ENCODE measurements at regions not wholly inside any gene's neighbourhood (a gene's known extent, or its start where the extent isn't known, plus 50 kb on each side); places are given as distances from the start of the nearest gene placed in this dataset.

DNA sequence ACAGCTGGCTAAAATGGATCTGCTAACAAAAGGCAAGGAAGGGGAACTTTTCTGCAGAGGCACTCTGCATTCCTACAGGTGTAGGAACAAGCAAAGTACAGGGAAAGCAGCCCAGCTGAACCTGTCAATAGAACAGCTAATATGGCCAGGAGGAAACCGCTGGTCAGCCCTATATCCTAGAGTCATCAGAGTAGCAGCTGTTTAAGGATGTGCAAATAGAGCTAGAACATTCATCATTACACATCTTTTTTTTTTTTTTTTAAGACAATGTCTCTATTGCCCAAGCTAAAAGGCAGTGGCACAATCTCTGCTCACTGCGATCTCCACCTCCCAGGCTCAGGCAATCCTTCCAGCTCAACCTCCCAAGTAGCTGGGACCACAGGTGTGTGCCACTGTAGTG is 163.0 kb downstream of the BTC start:
- no peaks in the 10 kb centered on the region for H3K27me3 ChIP-seq (replicated peaks; ENCODE audit: control insufficient read depth, insufficient read depth, low read length)
- H3K4me3 ChIP-seq (ENCODE audit: low read length) = no peak overlapping the region
- peaks cover 23% of the 10 kb centered on the region for H3K4me1 ChIP-seq (ENCODE audit: control insufficient read depth, insufficient read depth, low read length)
- H3K9ac ChIP-seq (ENCODE audit: low read length) = no peak overlapping the region
- H3K36me3 ChIP-seq (ENCODE audit: control insufficient read depth, insufficient read depth, low read length, severe bottlenecking) = no peaks in the 10 kb centered on the region
- H3K9me3 ChIP-seq (ENCODE audit: control insufficient read depth, low read length) = no peaks in the 10 kb centered on the region
- DNase-seq (ENCODE audit: low read depth) = no peak

DNA sequence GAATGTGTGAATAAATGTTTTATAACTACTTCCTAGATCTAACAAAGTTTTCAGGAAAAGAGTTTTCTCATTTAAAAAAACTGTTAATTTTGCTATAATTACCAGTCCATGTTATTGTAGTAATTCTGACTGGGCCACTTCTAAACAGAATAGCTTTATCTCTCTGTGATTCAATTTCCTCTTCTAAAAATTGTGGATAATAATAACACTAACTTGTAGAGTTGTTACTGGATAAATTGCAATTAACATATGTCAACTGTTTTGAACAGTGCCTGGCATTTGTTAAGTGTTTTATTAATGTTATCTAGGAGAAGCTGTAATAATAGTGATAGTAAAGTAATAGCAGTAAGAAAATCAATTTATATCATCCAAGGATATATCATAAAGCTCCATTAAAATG is 162.3 kb downstream of the BTC start:
- Histone ChIP-seq H3K4me3 (ENCODE audit: low read length) (no peak overlapping the region), H3K36me3 (ENCODE audit: control insufficient read depth, insufficient read depth, low read length, severe bottlenecking) (no peaks in the 10 kb centered on the region), H3K9me3 (ENCODE audit: control insufficient read depth, low read length) (no peaks in the 10 kb centered on the region), H3K27me3 (replicated peaks; ENCODE audit: control insufficient read depth, insufficient read depth, low read length) (no peaks in the 10 kb centered on the region), H3K4me1 (ENCODE audit: control insufficient read depth, insufficient read depth, low read length) (peaks cover 23% of the 10 kb centered on the region), H3K9ac (ENCODE audit: low read length) (no peak overlapping the region)
- no peak for DNase-seq (ENCODE audit: low read depth)

- peaks cover 23% of the 10 kb centered on the region for H3K4me1 ChIP-seq (ENCODE audit: control insufficient read depth, insufficient read depth, low read length)
- H3K9me3 ChIP-seq (ENCODE audit: control insufficient read depth, low read length) = no peaks in the 10 kb centered on the region
- H3K27me3 ChIP-seq (replicated peaks; ENCODE audit: control insufficient read depth, insufficient read depth, low read length) = no peaks in the 10 kb centered on the region
- H3K4me3 ChIP-seq (ENCODE audit: low read length) = no peak overlapping the region
- no peaks in the 10 kb centered on the region for H3K36me3 ChIP-seq (ENCODE audit: control insufficient read depth, insufficient read depth, low read length, severe bottlenecking)
- no peak overlapping the region for H3K9ac ChIP-seq (ENCODE audit: low read length)
- DNase-seq (ENCODE audit: low read depth) = peak; percentile 77
Observed at GRCh38 chr4:74632634-74633033, 161.7 kb downstream of the BTC start.

GRCh38 chr4:74635074-74635473 is 159.2 kb downstream of the BTC start:
- no peaks in the 10 kb centered on the region for H3K9me3 ChIP-seq (ENCODE audit: control insufficient read depth, low read length)
- H3K4me3 ChIP-seq (ENCODE audit: low read length) = no peak overlapping the region
- DNase-seq (ENCODE audit: low read depth) = no peak
- H3K4me1 ChIP-seq (ENCODE audit: control insufficient read depth, insufficient read depth, low read length) = peaks cover 38% of the 10 kb centered on the region
- no peaks in the 10 kb centered on the region for H3K36me3 ChIP-seq (ENCODE audit: control insufficient read depth, insufficient read depth, low read length, severe bottlenecking)
- H3K27me3 ChIP-seq (replicated peaks; ENCODE audit: control insufficient read depth, insufficient read depth, low read length) = no peaks in the 10 kb centered on the region
- no peak overlapping the region for H3K9ac ChIP-seq (ENCODE audit: low read length)

GRCh38 chr4:74635490-74636123 is 158.7 kb downstream of the BTC start:
- Histone ChIP-seq H3K27me3 (replicated peaks; ENCODE audit: control insufficient read depth, insufficient read depth, low read length) (no peaks in the 10 kb centered on the region), H3K4me3 (ENCODE audit: low read length) (no peak overlapping the region), H3K9ac (ENCODE audit: low read length) (no peak overlapping the region), H3K36me3 (ENCODE audit: control insufficient read depth, insufficient read depth, low read length, severe bottlenecking) (no peaks in the 10 kb centered on the region), H3K9me3 (ENCODE audit: control insufficient read depth, low read length) (no peaks in the 10 kb centered on the region), H3K4me1 (ENCODE audit: control insufficient read depth, insufficient read depth, low read length) (peaks cover 42% of the 10 kb centered on the region)
- no peak for DNase-seq (ENCODE audit: low read depth)

- H3K27me3 ChIP-seq (replicated peaks; ENCODE audit: control insufficient read depth, insufficient read depth, low read length) = no peaks in the 10 kb centered on the region
- no peak for DNase-seq (ENCODE audit: low read depth)
Observed at GRCh38 chr4:74638001-74638400, 156.3 kb downstream of the BTC start.

DNA sequence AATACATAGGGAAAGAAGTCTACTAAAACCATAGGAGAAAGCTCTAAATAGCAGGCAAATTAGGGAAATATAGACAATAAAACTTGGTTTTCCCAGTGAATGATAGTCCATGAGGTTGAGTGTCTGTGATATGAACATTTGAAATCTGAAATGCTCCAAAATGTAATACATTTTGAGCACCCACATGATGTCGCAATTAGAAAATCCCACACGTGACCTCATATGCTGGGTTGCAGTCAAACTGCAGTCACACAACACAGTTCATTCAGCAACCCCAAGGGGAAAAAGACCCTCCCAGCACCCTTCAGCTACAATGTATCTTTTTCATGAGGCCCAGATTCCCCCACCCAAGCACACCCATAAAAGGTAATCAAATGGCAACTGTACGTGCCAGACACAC is 155.6 kb downstream of the BTC start:
- peak; percentile 30 for DNase-seq (ENCODE audit: low read depth)
- no peak overlapping the region for H3K9ac ChIP-seq (ENCODE audit: low read length)
- no peaks in the 10 kb centered on the region for H3K9me3 ChIP-seq (ENCODE audit: control insufficient read depth, low read length)
- H3K4me3 ChIP-seq (ENCODE audit: low read length) = no peak overlapping the region
- no peaks in the 10 kb centered on the region for H3K27me3 ChIP-seq (replicated peaks; ENCODE audit: control insufficient read depth, insufficient read depth, low read length)
- H3K4me1 ChIP-seq (ENCODE audit: control insufficient read depth, insufficient read depth, low read length) = peaks cover 23% of the 10 kb centered on the region
- H3K36me3 ChIP-seq (ENCODE audit: control insufficient read depth, insufficient read depth, low read length, severe bottlenecking) = no peaks in the 10 kb centered on the region

More at GRCh38 chr4:74638001-74638400, 156.3 kb downstream of the BTC start:
- Histone ChIP-seq H3K4me1 (ENCODE audit: control insufficient read depth, insufficient read depth, low read length) (peaks cover 28% of the 10 kb centered on the region), H3K36me3 (ENCODE audit: control insufficient read depth, insufficient read depth, low read length, severe bottlenecking) (no peaks in the 10 kb centered on the region), H3K4me3 (ENCODE audit: low read length) (no peak overlapping the region), H3K9ac (ENCODE audit: low read length) (no peak overlapping the region), H3K9me3 (ENCODE audit: control insufficient read depth, low read length) (no peaks in the 10 kb centered on the region)

DNA sequence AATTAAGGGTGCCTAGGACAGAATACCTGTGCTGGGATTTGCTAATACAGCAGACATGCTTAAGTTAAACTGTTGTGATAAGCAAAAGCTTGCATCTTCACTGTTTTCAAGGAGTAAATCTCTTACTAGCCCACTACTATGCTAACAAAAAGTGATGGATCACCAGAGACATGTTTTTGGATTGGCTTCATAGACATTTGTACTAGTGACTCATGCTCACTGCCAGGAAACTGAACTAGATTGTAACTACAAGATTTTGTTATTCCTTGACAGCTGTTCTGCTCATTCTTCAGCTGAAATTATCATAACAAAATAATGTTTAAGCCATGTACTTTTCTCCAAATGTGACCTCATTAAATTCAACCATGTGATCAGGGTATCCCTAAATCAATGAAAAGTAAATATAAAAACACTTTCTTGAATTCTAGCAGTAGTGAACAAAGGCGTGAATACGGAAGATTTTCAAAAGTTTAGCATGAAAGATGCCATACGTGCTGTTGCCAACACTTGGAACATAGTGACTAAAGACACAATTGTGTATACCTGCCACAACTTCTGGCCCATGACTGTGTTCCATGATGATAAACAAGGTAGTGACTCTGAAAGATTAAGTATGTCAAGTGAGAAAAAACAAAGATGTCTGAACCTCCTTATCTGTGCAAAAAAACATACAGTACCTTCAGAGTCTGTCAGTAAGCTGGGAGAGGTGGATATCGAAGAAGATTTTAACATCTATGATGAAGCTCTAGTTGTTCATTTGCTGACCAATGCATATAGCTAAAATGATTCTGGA is 154.0 kb downstream of the BTC start:
- DNase-seq (ENCODE audit: low read depth) = peak; percentile 66
- Histone ChIP-seq H3K27me3 (replicated peaks; ENCODE audit: control insufficient read depth, insufficient read depth, low read length) (no peaks in the 10 kb centered on the region), H3K9ac (ENCODE audit: low read length) (no peak overlapping the region), H3K36me3 (ENCODE audit: control insufficient read depth, insufficient read depth, low read length, severe bottlenecking) (no peaks in the 10 kb centered on the region), H3K4me3 (ENCODE audit: low read length) (peak overlapping the region; percentile 11), H3K4me1 (ENCODE audit: control insufficient read depth, insufficient read depth, low read length) (peaks cover 23% of the 10 kb centered on the region), H3K9me3 (ENCODE audit: control insufficient read depth, low read length) (peaks cover 2% of the 10 kb centered on the region)

DNA sequence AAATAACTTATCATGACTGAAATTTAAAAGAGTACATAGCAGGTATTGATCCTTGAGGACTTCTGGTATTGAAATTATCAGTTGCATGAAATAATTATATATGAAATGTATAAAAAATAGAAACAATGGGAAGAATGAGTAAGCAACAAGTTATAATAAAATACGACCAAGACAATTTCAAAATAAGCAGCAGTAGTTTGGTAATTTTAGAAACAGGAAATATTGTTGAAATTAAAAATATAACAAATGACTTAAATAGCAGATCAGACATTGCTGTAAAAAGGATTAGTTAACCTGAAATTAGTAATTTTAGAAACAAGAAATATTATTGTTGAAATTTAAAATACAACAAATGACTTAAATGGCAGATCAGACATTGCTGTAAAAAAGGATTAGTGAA is 152.3 kb downstream of the BTC start:
- DNase-seq (ENCODE audit: low read depth) = no peak
- Histone ChIP-seq H3K9ac (ENCODE audit: low read length) (no peak overlapping the region), H3K9me3 (ENCODE audit: control insufficient read depth, low read length) (peaks cover 3% of the 10 kb centered on the region), H3K4me3 (ENCODE audit: low read length) (no peak overlapping the region), H3K4me1 (ENCODE audit: control insufficient read depth, insufficient read depth, low read length) (peaks cover 23% of the 10 kb centered on the region), H3K27me3 (replicated peaks; ENCODE audit: control insufficient read depth, insufficient read depth, low read length) (no peaks in the 10 kb centered on the region), H3K36me3 (ENCODE audit: control insufficient read depth, insufficient read depth, low read length, severe bottlenecking) (no peaks in the 10 kb centered on the region)

DNA sequence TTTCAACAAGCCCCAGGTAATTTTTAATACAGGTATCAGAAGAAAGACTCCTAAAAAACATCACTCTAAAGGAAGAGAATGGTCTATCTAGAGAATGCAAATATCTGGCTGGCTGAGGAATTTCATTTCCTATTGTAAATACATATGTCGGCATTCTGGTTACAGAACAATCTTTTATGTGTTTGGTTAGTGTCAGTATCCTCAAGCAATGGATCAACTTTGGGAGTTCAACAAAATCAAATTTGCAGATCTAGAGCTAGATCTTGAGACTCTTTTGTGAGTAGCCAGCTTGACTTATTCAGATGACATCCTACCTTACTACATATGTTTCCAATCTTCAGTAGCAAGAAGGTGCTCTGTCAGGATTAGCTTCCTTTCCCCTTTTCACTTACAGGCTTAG is 145.1 kb downstream of the BTC start:
- H3K9me3 ChIP-seq (ENCODE audit: control insufficient read depth, low read length) = peaks cover 3% of the 10 kb centered on the region
- H3K27me3 ChIP-seq (replicated peaks; ENCODE audit: control insufficient read depth, insufficient read depth, low read length) = no peaks in the 10 kb centered on the region
- H3K9ac ChIP-seq (ENCODE audit: low read length) = no peak overlapping the region
- H3K36me3 ChIP-seq (ENCODE audit: control insufficient read depth, insufficient read depth, low read length, severe bottlenecking) = no peaks in the 10 kb centered on the region
- no peak overlapping the region for H3K4me3 ChIP-seq (ENCODE audit: low read length)
- H3K4me1 ChIP-seq (ENCODE audit: control insufficient read depth, insufficient read depth, low read length) = peaks cover 8% of the 10 kb centered on the region
- no peak for DNase-seq (ENCODE audit: low read depth)

- Histone ChIP-seq H3K9me3 (ENCODE audit: control insufficient read depth, low read length) (no peaks in the 10 kb centered on the region), H3K4me1 (ENCODE audit: control insufficient read depth, insufficient read depth, low read length) (peaks cover 8% of the 10 kb centered on the region), H3K27me3 (replicated peaks; ENCODE audit: control insufficient read depth, insufficient read depth, low read length) (no peaks in the 10 kb centered on the region), H3K4me3 (ENCODE audit: low read length) (no peak overlapping the region), H3K36me3 (ENCODE audit: control insufficient read depth, insufficient read depth, low read length, severe bottlenecking) (no peaks in the 10 kb centered on the region), H3K9ac (ENCODE audit: low read length) (no peak overlapping the region)
- DNase-seq (ENCODE audit: low read depth) = no peak
Observed at GRCh38 chr4:74651198-74651597, 143.1 kb downstream of the BTC start.
